ENCODE measurements at regions not wholly inside any gene's neighbourhood (a gene's known extent, or its start where the extent isn't known, plus 50 kb on each side); places are given as distances from the start of the nearest gene placed in this dataset.

GRCh38 chr3:132218817-132219755 lies 98.1 kb upstream of the ACP3 start:
- H3K9me3 Mint-ChIP-seq (ENCODE audit: unreplicated experiment): no peaks in the 10 kb centered on the region
- no peaks in the 10 kb centered on the region for H3K4me1 Mint-ChIP-seq (ENCODE audit: low read depth, unreplicated experiment)
- H3K27me3 ChIP-seq (replicated peaks; ENCODE audit: control insufficient read depth, insufficient read depth, low read length): no peaks in the 10 kb centered on the region
- no peak for DNase-seq
- no peak for TF ChIP-seq CTCF (IDR thresholded peaks at IDR 0.05; ENCODE audit: insufficient read depth in 1 of 2, low read depth in 1 of 2, low read length in 1 of 2, severe bottlenecking in 1 of 2, unreplicated experiment in 1 of 2)
- no peaks in the 10 kb centered on the region for H3K4me1 ChIP-seq
- no peaks in the 10 kb centered on the region for H3K36me3 ChIP-seq (ENCODE audit: control insufficient read depth, insufficient read depth, low read length)
- H3K27ac Mint-ChIP-seq (ENCODE audit: unreplicated experiment): no peak overlapping the region
- no peak overlapping the region for H3K4me3 ChIP-seq (ENCODE audit: low read depth, low read length)
- no peak overlapping the region for H3K4me3 Mint-ChIP-seq (ENCODE audit: unreplicated experiment)
- no peaks in the 10 kb centered on the region for H3K9me3 ChIP-seq
- ChIA-PET POLR2A (no interaction called here), CTCF (no interaction called here)
- H3K36me3 Mint-ChIP-seq (ENCODE audit: insufficient read depth, unreplicated experiment): no peaks in the 10 kb centered on the region
- no TSS peak for BruUV-seq (replicated peaks)
- intact Hi-C loops (cut with micrococcal nuclease; ENCODE audit: unreplicated experiment): no loop called here
- peaks cover 16% of the 10 kb centered on the region for H3K27me3 Mint-ChIP-seq (ENCODE audit: insufficient read depth, unreplicated experiment)

- POLR2A ChIA-PET: no interaction called here
- no peaks in the 10 kb centered on the region for H3K9me3 ChIP-seq
- BruUV-seq (replicated peaks): no TSS peak
These were observed 96.2 kb upstream of the ACP3 start for GRCh38 chr3:132220986-132221385.

More at GRCh38 chr3:132220986-132221385, 96.2 kb upstream of the ACP3 start:
- TF ChIP-seq CTCF (IDR thresholded peaks at IDR 0.05; ENCODE audit: insufficient read depth in 1 of 2, low read depth in 1 of 2, low read length in 1 of 2, severe bottlenecking in 1 of 2, unreplicated experiment in 1 of 2): no peak
- H3K27ac Mint-ChIP-seq (ENCODE audit: unreplicated experiment): no peak overlapping the region
- H3K27me3 Mint-ChIP-seq (ENCODE audit: insufficient read depth, unreplicated experiment): peaks cover 16% of the 10 kb centered on the region
- H3K27me3 ChIP-seq (replicated peaks; ENCODE audit: control insufficient read depth, insufficient read depth, low read length): no peaks in the 10 kb centered on the region
- no peak for DNase-seq
- H3K4me3 Mint-ChIP-seq (ENCODE audit: unreplicated experiment): no peak overlapping the region
- no peaks in the 10 kb centered on the region for H3K4me1 Mint-ChIP-seq (ENCODE audit: low read depth, unreplicated experiment)
- H3K4me1 ChIP-seq: no peaks in the 10 kb centered on the region
- no peak overlapping the region for H3K4me3 ChIP-seq (ENCODE audit: low read depth, low read length)
- no peaks in the 10 kb centered on the region for H3K36me3 ChIP-seq (ENCODE audit: control insufficient read depth, insufficient read depth, low read length)
- no peaks in the 10 kb centered on the region for H3K36me3 Mint-ChIP-seq (ENCODE audit: insufficient read depth, unreplicated experiment)
- no peaks in the 10 kb centered on the region for H3K9me3 Mint-ChIP-seq (ENCODE audit: unreplicated experiment)
- intact Hi-C loops (cut with micrococcal nuclease; ENCODE audit: unreplicated experiment): no loop called here
- CTCF ChIA-PET: interaction anchor here (2.0 kb wide), 1 partner anchor 11 kb away, joined by 9 read pairs; no protein-coding TSS in a partner anchor
